ENCODE measurements at regions not wholly inside any gene's neighbourhood (a gene's known extent, or its start where the extent isn't known, plus 50 kb on each side); places are given as distances from the start of the nearest gene placed in this dataset.
"Not testable (repeated sequence)": the region's sequence is repeated elsewhere in the genome, so short reads cannot be mapped to it uniquely, and the experiment has no call there.

DNA sequence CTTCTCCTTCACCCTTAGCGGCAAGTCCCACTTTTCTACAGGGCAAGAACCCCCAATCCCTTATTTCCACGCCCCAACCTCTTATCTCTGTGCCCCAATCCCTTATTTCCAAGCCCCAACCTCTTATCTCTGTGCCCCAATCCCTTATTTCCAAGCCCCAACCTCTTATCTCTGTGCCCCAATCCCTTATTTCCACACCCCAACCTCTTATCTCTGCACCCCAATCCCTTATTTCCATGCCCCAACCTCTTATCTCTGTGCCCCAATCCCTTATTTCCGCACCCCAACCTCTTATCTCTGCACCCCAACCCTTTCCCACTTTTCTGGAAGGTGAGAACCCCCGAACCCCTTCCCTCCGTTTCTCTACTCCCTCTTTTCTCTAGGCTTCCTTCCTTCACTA, 116.1 kb upstream of the GJE1 start:
- not testable (repeated sequence) for DNase-seq

DNA sequence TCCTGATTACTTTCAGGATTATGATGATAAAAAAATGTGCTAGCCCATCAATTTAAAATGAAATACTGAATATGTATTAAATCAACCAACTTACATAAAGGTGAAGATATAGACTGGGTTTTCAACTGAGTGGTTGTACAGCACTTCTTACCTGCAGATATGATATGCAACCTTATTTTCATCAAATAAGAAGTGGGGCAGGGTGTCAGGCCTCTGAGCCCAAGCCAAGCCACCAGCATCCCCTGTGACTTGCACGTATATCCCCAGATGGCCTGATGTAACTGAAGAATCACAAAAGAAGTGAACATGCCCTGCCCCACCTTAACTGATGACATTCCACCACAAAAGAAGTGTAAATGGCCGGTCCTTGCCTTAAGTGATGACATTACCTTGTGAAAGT, 117.3 kb upstream of the GJE1 start:
- DNase-seq: not testable (repeated sequence)

GRCh38 chr6:142015011-142015410, 117.7 kb upstream of the GJE1 start:
- no peak for DNase-seq

GRCh38 chr6:142014515-142014914, 118.2 kb upstream of the GJE1 start:
- DNase-seq: no peak

- DNase-seq: no peak
Observed at GRCh38 chr6:142013875-142014495, 118.7 kb upstream of the GJE1 start.

- DNase-seq: no peak
Observed at GRCh38 chr6:142013287-142013686, 119.4 kb upstream of the GJE1 start.

DNA sequence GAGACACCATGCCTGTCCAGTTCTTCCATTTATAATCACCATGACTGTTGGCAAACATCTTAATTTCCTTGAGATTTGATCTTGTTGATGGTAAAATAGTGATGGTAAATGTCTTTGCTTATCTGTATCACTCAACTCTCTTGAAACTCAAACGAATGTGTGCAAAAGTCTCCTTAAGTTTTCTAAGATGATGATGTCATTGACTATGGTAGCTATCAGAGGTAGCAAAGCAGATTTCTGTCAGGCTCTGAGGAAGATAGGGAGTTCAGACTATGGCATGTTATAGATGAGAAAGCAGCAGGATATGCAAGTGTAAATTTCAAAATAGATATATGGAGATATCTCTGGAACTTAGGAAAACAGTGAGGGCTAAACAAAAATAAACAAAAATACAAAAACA, 121.0 kb upstream of the GJE1 start:
- DNase-seq: no peak

GRCh38 chr6:142011156-142011555, 121.6 kb upstream of the GJE1 start:
- no peak for DNase-seq

- DNase-seq: no peak
Observed at GRCh38 chr6:142009647-142010046, 123.1 kb upstream of the GJE1 start.

DNA sequence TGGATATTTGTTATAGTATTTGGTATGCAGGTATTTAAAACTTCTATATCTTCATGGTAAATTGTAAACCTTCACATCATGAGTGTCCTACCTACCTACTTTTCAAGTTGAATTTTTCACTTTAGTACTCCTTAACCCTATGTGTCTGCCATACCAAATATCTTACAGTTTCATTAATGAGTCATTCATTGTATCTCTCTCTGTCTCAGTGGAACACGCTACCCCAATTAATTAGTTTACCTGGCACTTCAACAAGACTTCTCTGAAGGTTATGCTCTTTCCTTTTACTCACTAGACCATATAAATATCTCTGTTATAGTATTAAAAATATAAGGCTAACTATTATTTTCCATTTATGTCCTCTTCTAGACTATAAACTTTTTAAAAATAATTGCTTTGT, 123.9 kb upstream of the GJE1 start:
- no peak for DNase-seq

DNA sequence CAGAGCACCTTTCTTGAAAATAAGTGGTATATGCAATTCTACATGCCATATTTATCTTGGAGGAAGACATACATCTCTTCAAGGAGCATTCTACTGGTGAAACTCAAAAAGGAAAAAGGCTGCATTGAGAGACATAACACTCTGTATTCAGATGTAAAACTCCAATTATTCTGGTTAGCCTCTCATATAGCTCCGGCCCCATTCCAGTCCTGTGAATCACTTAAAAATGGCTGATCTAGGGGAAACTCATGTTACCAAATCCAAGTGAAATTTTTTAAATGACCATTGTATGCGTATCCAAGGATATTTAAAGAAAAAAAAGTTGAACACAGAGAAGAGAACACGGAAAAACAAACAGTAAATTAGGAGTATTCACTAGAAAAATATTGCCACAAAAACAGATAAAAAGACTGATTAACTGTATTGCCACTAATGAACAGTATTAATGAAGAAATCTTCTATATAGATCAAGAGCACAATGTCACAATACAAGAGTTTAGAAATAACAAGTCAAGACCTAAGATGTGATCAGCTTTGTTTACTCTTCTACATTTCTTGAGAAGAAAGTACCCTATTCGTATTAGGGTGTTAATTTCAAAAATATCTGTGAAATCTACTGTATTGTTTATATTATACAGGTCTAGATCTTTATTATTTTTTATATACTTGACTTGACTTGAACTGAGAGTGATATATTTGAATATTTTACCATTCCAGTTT, 124.5 kb upstream of the GJE1 start:
- no peak for DNase-seq

GRCh38 chr6:142005021-142005420, 127.7 kb upstream of the GJE1 start:
- DNase-seq: no peak

GRCh38 chr6:142002825-142003405, 129.8 kb upstream of the GJE1 start:
- no peak for DNase-seq

GRCh38 chr6:141996823-141997222, 135.9 kb upstream of the GJE1 start:
- DNase-seq: no peak

GRCh38 chr6:141992109-141992508, 140.6 kb upstream of the GJE1 start:
- DNase-seq: no peak

GRCh38 chr6:141990840-141991239, 141.9 kb upstream of the GJE1 start:
- DNase-seq: no peak

- DNase-seq: no peak
Observed at GRCh38 chr6:141989706-141989959, 143.1 kb upstream of the GJE1 start.

DNA sequence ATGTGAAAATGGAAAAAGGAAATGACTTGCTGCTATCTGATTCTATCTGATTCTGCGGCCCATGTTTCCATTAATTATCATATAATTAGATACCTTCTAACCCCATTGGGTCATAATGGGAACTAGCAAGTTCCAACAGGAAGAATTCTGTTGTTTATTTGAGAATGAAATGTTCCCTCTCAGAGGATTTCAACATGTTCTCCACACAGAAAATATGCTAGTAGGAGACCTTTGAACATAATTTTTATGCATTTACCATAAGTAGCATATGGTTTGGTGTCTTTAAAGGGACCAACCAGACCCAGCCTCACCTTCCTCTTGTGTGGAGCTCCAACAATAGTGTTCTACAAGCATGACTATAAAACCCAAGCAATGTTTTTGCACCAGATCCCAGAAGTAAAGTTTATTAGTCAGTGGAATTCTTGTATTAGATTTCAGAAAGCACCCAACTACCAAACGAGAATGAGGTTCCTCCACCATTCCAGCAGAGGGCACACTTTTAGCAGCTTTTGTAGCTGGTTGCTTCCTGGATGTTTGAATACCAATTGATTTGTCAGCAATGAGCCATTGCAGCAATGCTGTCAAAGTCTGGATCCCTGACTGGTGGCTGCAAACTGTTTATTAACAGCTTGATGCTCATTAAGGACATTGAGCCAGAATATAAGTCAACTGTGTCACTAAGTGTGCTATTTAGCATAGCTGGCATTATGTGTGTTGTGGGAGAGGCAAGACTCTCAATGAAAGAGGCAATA, 143.6 kb upstream of the GJE1 start:
- DNase-seq: no peak

DNA sequence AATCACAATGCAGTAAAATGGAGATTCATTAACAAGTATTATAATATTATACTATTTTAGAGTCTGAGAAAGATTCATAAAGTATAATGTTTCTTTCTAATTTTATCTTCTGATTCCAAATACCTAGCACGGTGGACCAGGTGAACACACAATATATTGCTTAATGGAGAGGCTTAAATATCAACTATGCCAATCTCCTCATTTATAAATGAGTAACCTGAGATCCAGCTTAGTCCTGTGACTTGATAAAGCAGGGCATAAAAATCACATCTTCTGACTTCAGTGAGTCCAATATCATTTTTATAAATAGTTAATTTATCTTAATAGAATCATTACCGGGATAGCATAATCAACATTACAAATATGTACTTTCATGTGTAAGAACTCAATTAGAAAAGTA, 144.4 kb upstream of the GJE1 start:
- no peak for DNase-seq

DNA sequence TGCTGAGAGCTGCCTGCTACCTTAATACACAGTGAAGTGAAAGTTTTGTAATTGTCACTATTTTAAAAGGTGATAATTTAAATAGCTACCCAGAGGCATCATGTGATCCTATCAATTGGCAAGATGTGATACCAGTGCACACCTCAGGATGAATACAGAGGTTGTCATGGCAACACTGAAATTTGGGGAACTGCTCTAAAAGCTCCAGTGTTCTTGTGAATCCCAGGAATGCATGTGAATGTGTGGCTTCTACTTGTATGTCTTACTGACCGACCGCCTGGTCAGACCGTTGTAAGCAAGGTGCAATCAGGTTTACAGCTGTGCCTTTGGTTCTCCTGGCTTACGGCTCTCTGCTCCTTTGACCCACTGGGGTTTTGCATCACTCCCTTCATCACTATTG, 146.3 kb upstream of the GJE1 start:
- DNase-seq: no peak

DNA sequence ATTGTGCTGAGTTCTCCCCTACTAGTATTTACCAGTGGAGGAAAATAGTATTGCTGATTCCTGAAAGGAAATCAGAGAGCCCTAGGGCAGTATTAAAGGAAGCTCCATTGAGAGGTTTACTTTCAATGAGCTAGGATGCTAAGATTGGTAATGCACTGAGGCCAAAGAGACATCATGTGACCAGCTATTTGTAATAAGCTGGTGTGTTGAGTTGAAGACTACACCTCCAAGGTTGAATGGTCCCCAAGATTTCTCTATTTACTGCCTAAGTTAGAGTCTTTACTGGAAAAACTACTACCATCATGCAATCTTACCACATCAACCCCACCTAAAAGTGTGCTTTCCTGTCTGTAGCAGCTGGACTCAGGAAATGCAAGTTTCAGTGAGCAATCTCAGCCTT, 151.5 kb upstream of the GJE1 start:
- no peak for DNase-seq

DNA sequence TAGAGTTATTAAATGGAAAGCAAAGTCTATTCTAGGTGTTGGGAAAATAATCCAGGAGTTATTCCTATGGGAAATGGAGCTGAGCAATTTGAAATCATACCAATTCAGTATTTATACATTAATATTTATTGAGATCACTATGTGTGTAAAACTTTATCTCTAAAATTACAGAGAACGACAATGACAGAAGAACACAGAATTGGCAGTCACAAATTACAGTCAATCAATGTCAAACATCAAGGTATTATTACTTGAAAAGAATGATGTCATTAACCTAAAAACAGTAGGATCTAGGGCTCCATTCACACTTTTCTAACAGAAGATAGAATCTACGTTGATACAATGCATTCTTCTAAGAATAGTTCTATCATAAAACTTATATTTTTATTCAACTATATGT, 154.9 kb upstream of the GJE1 start:
- DNase-seq: no peak

GRCh38 chr6:141976994-141977393, 155.7 kb upstream of the GJE1 start:
- DNase-seq: no peak

DNA sequence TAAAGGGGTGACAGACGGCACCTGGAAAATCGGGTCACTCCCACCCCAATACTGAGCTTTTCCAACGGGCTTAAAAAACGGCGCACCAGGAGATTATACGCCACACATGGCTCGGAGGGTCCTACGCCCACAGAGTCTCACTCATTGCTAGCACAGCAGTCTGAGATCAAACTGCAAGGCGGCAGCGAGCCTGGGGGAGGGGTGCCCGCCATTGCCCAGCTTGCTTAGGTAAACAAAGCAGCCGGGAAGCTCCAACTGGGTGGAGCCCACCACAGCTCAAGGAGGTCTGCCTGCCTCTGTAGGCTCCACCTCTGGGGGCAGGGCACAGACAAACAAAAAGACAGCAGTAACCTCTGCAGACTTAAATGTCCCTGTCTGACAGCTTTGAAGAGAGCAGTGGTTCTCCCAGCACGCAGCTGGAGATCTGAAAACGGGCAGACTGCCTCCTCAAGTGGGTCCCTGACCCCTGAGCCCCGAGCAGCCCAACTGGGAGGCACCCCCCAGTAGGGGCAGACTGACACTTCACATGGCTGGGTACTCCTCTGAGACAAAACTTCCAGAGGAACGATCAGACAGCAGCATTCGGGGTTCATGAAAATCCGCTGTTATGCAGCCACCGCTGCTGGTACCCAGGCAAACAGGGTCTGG, 162.8 kb upstream of the GJE1 start:
- not testable (repeated sequence) for DNase-seq
